ENCODE measurements at regions not wholly inside any gene's neighbourhood (a gene's known extent, or its start where the extent isn't known, plus 50 kb on each side); places are given as distances from the start of the nearest gene placed in this dataset.

- TF ChIP-seq CTCF (IDR thresholded peaks at IDR 0.05) (no peak), POLR2A (IDR thresholded peaks at IDR 0.05) (no peak)
Measured at GRCh38 chr3:16066975-16067374, 107.5 kb upstream of the GALNT15 start.

All from body of pancreas (tissue), 4 donors.